HepG2 (cell line): ENCODE measurements at regions not wholly inside any gene's neighbourhood (a gene's known extent, or its start where the extent isn't known, plus 50 kb on each side); places are given as distances from the start of the nearest gene placed in this dataset.

Source experiments
- ATAC-seq: fragments of 200-7000 bp; cut with Tn5 transposase; 3 replicates; pipeline ENCODE4 v1.9.1; 2020; ENCODE audit warnings: mild to moderate bottlenecking, moderate library complexity
- BruUV-seq: library from RNA; stranded (reverse); fragments of 400-500 nt; replicated peaks from 2 replicates; lab custom pipeline; 2021; lab: Mats Ljungman, UMichigan
- CTCF ChIA-PET: fragments of 300-600 bp; formaldehyde crosslinking; extraction: SDS; loops from one replicate; lab custom pipeline; 2021; ENCODE audit warnings: low total read pairs, inconsistent platforms, low intra/inter-chr PET ratio; lab: Yijun Ruan, JAX
- POLR2A ChIA-PET: fragments of 350-600 bp; sonication (Branson Sonifier 250); formaldehyde crosslinking; loops from one replicate; lab custom pipeline; 2020; ENCODE audit warnings: antibody characterized with exemption, inconsistent platforms; lab: Yijun Ruan, JAX
- DNase-seq: peaks from one replicate; pipeline ENCODE4 v3.0.0-alpha.2; 2015; ENCODE audit warnings: low spot score
- FAIRE-seq: peaks from 3 replicates; lab custom pipeline; 2011; peaks lifted over from hg19 to GRCh38; lab: Jason Lieb, UNC
- H2AFZ ChIP-seq: one replicate; pipeline ENCODE4 v1.6.1; 2011; ENCODE audit warnings: low read length, inconsistent platforms
- H3K27ac ChIP-seq: fragments of 300-600 bp; 3 replicates; pipeline ENCODE4 v1.8.0; 2011; ENCODE audit warnings: mixed run types, mild to moderate bottlenecking, mixed read lengths, low read length, inconsistent platforms; ENCODE audit not compliant: insufficient read depth; ENCODE audit errors: extremely low read length
- H3K27me3 ChIP-seq, 2 experiments: fragments of 200-600 bp in 1 of 2; 2 replicates in 1 of 2; 3 replicates in 1 of 2; pipeline versions ENCODE4 v1.6.0 to v1.8.0; 2011; ENCODE audit warnings: low read length in 2 of 2, mild to moderate bottlenecking in 2 of 2, moderate library complexity in 2 of 2, inconsistent platforms in 1 of 2; ENCODE audit not compliant: insufficient read depth in 2 of 2, control insufficient read depth in 1 of 2
- H3K36me3 ChIP-seq, 2 experiments: fragments of 200-600 bp in 1 of 2; replicated peaks in 1 of 2; 2 replicates in 1 of 2; 3 replicates in 1 of 2; pipeline versions ENCODE4 v1.5.1 to v1.8.0; 2011; ENCODE audit warnings: low read length in 2 of 2, inconsistent platforms in 1 of 2; ENCODE audit not compliant: insufficient read depth in 2 of 2, control insufficient read depth in 1 of 2
- H3K4me1 ChIP-seq: 2 replicates; pipeline ENCODE4 v1.5.1; 2012; ENCODE audit warnings: low read length, inconsistent platforms; ENCODE audit not compliant: insufficient read depth
- H3K4me2 ChIP-seq: 2 replicates; pipeline ENCODE4 v1.6.0; 2011; ENCODE audit warnings: low read depth, low read length, inconsistent platforms
- H3K4me3 ChIP-seq, 3 experiments: fragments of 200-600 bp in 1 of 3; sonication (generic), shearing (Covaris generic) in 1 of 3; replicated peaks in 1 of 3; 2 replicates each; pipeline ENCODE4 v1.5.1; 2011 to 2016; ENCODE audit warnings: low read length in 3 of 3, inconsistent platforms in 2 of 3, low read depth in 2 of 3, mild to moderate bottlenecking in 2 of 3, control low read depth in 1 of 3, mixed read lengths in 1 of 3; ENCODE audit not compliant: insufficient read depth in 1 of 3
- H3K79me2 ChIP-seq: one replicate; pipeline ENCODE4 v1.6.1; 2011; ENCODE audit warnings: low read length, inconsistent platforms; ENCODE audit not compliant: insufficient read depth
- H3K9ac ChIP-seq: 2 replicates; pipeline ENCODE4 v1.6.0; 2011; ENCODE audit warnings: mild to moderate bottlenecking, low read depth, low read length, inconsistent platforms; ENCODE audit not compliant: insufficient read depth
- H3K9me3 ChIP-seq: 2 replicates; pipeline ENCODE4 v1.5.1; 2012; ENCODE audit warnings: mild to moderate bottlenecking, low read length
- H4K20me1 ChIP-seq: 2 replicates; pipeline ENCODE4 v1.6.0; 2011; ENCODE audit warnings: inconsistent platforms, mild to moderate bottlenecking, low read length, moderate library complexity; ENCODE audit not compliant: insufficient read depth
- CAMTA2 ChIP-seq: sonication (generic); formaldehyde crosslinking; IDR thresholded peaks from 2 replicates; pipeline ENCODE4 v1.4.0; 2020; ENCODE audit warnings: mild to moderate bottlenecking, missing genetic modification reagents, borderline replicate concordance
- EP300 ChIP-seq, 3 experiments: sonication (generic) in 1 of 3; formaldehyde crosslinking in 1 of 3; IDR thresholded peaks; 2 replicates each; pipeline versions ENCODE4 v1.5.1 to v1.6.1; 2011 to 2020; ENCODE audit warnings: low read depth in 2 of 3, low read length in 2 of 3, borderline replicate concordance in 1 of 3, improper control_type of control experiment in 1 of 3, mild to moderate bottlenecking in 1 of 3, missing genetic modification reagents in 1 of 3, moderate library complexity in 1 of 3
- FOXJ3 ChIP-seq: sonication (generic); formaldehyde crosslinking; IDR thresholded peaks from 2 replicates; pipeline ENCODE4 v1.4.0; 2020; ENCODE audit warnings: missing genetic modification reagents, mild to moderate bottlenecking, borderline replicate concordance
- FOXO1 ChIP-seq: sonication (generic); formaldehyde crosslinking; IDR thresholded peaks from 2 replicates; pipeline ENCODE4 v1.4.0; 2020; ENCODE audit warnings: missing genetic modification reagents
- HDAC6 ChIP-seq: fragments of 200-600 bp; sonication (generic); IDR thresholded peaks from 2 replicates; pipeline ENCODE4 v1.7.0; 2017; ENCODE audit warnings: mild to moderate bottlenecking, antibody characterized with exemption, low read length, low read depth
- JUN ChIP-seq: sonication (generic); formaldehyde crosslinking; IDR thresholded peaks from 2 replicates; pipeline ENCODE4 v1.4.0; 2020; ENCODE audit warnings: mild to moderate bottlenecking, missing genetic modification reagents
- KMT2B ChIP-seq: IDR thresholded peaks from 2 replicates; pipeline ENCODE4 v1.6.1; 2016; ENCODE audit warnings: missing genetic modification reagents, missing compliant biosample characterization
- SMAD1 ChIP-seq: sonication (generic); formaldehyde crosslinking; IDR thresholded peaks from 2 replicates; pipeline ENCODE4 v1.4.0; 2020; ENCODE audit warnings: missing genetic modification reagents, low read depth, mild to moderate bottlenecking, borderline replicate concordance
- TRIM24 ChIP-seq: sonication (generic); formaldehyde crosslinking; IDR thresholded peaks from 2 replicates; pipeline ENCODE4 v1.8.0; 2022; ENCODE audit warnings: mild to moderate bottlenecking, missing genetic modification reagents
- ZNF7 ChIP-seq: IDR thresholded peaks from 2 replicates; pipeline ENCODE4 v1.6.1; 2016; ENCODE audit warnings: missing biosample characterization, missing genetic modification reagents
- ZSCAN25 ChIP-seq: sonication (generic); formaldehyde crosslinking; IDR thresholded peaks from 2 replicates; pipeline ENCODE4 v1.8.0; 2022; ENCODE audit warnings: mild to moderate bottlenecking, missing genetic modification reagents
- in situ Hi-C: cut with HindIII; loops from 2 replicates; pipeline ENCODE4 v1.10.0; 2017; ENCODE audit warnings: low pct_unique_long_range_greater_than_20kb; ENCODE audit not compliant: extremely low pct_ligation_motif_present
- intact Hi-C: fragments of 100-400 bp; cut with micrococcal nuclease; formaldehyde crosslinking; loops from one replicate; pipeline ENCODE4 v1.10.0; 2022; ENCODE audit not compliant: unreplicated experiment
- TF ChIP-seq, protein P1 (sequence below): sonication (generic); formaldehyde crosslinking; IDR thresholded peaks from 2 replicates; pipeline ENCODE4 v1.4.0; 2020; ENCODE audit warnings: missing genetic modification reagents, borderline replicate concordance
- TF ChIP-seq, protein P2 (sequence below): sonication (generic); formaldehyde crosslinking; IDR thresholded peaks from 2 replicates; pipeline ENCODE4 v1.8.1; 2023; ENCODE audit warnings: mild to moderate bottlenecking, missing genetic modification reagents

DNA sequence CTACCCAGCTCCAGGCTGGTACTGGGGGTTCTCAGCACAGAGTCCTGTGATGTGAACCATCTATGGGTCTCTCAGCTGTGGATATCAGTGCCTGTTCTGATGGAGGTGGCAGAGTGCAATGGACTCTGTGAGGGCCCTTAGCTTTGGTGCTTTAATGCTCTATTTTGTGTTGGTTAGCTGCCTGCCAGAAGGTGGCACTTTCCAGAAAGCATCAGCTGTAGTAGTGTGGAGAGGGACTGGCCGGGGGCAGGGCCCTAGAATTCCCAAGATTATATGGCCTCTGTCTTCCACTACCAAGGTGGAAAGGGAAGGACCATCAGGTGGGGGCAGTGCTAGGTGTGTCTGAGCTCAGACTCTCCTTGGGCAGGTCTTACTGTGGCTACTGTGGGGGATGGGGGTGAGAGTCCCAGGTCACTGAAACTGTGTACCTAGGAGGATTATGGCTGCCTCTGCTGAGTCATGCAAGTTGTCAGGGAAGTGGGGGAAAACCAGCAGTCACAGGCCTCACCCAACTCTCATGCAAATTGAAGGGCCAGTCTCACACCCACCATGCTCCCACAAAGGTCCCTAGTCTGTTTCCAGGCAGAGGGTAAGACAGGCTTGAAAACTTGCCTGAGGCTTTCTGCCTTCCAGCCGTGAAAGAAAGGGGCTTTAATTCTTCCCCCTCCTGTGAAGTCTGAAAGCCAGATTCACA lies 878.1 kb downstream of the C12orf50 start (continued):
- TF ChIP-seq FOXJ3 (CRISPR knock-in tag): no peak
- TF ChIP-seq JUN (CRISPR knock-in tag): no peak

DNA sequence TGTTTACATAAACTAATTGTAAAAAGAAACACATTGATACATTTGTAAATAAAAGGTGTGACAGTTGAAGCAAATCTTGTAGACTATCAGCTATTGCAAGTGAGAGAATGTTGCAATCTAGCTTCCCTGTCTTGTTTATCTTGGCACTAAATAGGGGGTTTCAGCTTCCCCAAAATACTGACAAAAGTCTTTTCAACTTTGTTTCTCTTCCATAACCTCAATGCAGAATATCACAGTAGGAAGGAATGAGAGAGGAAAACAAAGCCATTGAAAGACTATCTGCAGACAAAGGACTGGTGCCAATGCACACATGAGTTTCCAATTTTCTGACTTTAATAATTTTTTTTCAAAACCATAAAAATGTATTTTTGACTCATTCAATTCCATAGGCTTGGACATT lies 886.2 kb upstream of the MGAT4C start:
- H3K4me1 ChIP-seq: no peaks in the 10 kb centered on the region
- intact Hi-C loops: no loop called here
- H3K9ac ChIP-seq: no peak overlapping the region
- H3K79me2 ChIP-seq: no peaks in the 10 kb centered on the region
- ATAC-seq (no peak), DNase-seq (no peak), FAIRE-seq (no peak)
- no peak overlapping the region for H3K27ac ChIP-seq
- ChIA-PET POLR2A (no interaction called here), CTCF (no interaction called here)
- no peaks in the 10 kb centered on the region for H3K27me3 ChIP-seq
- no peak overlapping the region for H3K4me3 ChIP-seq
- H4K20me1 ChIP-seq: no peaks in the 10 kb centered on the region
- peaks cover 52% of the 10 kb centered on the region for H3K9me3 ChIP-seq
- H3K4me2 ChIP-seq: no peak overlapping the region
- in situ Hi-C loops: no loop called here
- BruUV-seq: no TSS peak
- no peak overlapping the region for H2AFZ ChIP-seq
- no peaks in the 10 kb centered on the region for H3K36me3 ChIP-seq
- no peak for TF ChIP-seq HDAC6
- TF ChIP-seq TRIM24 (CRISPR knock-in tag): no peak
- TF ChIP-seq, protein P1, sequence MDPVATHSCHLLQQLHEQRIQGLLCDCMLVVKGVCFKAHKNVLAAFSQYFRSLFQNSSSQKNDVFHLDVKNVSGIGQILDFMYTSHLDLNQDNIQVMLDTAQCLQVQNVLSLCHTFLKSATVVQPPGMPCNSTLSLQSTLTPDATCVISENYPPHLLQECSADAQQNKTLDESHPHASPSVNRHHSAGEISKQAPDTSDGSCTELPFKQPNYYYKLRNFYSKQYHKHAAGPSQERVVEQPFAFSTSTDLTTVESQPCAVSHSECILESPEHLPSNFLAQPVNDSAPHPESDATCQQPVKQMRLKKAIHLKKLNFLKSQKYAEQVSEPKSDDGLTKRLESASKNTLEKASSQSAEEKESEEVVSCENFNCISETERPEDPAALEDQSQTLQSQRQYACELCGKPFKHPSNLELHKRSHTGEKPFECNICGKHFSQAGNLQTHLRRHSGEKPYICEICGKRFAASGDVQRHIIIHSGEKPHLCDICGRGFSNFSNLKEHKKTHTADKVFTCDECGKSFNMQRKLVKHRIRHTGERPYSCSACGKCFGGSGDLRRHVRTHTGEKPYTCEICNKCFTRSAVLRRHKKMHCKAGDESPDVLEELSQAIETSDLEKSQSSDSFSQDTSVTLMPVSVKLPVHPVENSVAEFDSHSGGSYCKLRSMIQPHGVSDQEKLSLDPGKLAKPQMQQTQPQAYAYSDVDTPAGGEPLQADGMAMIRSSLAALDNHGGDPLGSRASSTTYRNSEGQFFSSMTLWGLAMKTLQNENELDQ (CRISPR knock-in tag): no peak
- no peak for TF ChIP-seq SMAD1 (CRISPR knock-in tag)
- TF ChIP-seq FOXO1: no peak
- TF ChIP-seq ZSCAN25 (CRISPR knock-in tag): no peak
- TF ChIP-seq KMT2B: no peak
- TF ChIP-seq CAMTA2: no peak
- TF ChIP-seq, protein P2, sequence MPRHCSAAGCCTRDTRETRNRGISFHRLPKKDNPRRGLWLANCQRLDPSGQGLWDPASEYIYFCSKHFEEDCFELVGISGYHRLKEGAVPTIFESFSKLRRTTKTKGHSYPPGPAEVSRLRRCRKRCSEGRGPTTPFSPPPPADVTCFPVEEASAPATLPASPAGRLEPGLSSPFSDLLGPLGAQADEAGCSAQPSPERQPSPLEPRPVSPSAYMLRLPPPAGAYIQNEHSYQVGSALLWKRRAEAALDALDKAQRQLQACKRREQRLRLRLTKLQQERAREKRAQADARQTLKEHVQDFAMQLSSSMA (CRISPR knock-in tag): no peak
- TF ChIP-seq ZNF7 (CRISPR knock-in tag): no peak
- no peak for TF ChIP-seq EP300 (IDR thresholded peaks at IDR 0.05; ENCODE audit: low read depth in 2 of 2, low read length in 2 of 2)
- no peak for TF ChIP-seq EP300 (CRISPR knock-in tag; IDR thresholded peaks at IDR 0.05; ENCODE audit: borderline replicate concordance)
